Suprapubic skin (tissue), 3 donors: ENCODE measurements at regions not wholly inside any gene's neighbourhood (a gene's known extent, or its start where the extent isn't known, plus 50 kb on each side); places are given as distances from the start of the nearest gene placed in this dataset.

Experiments used
- CTCF ChIP-seq, 2 donors: fragments of 200-600 bp in 1 of 2; fragments of 450-650 bp in 1 of 2; sonication (generic) in 1 of 2; IDR thresholded peaks; one replicate each; pipeline ENCODE4 v1.5.1; 2016 to 2019; ENCODE audit warnings: antibody characterized with exemption in 2 of 2, mild to moderate bottlenecking in 1 of 2, moderate library complexity in 1 of 2
- POLR2AphosphoS5 ChIP-seq, 3 donors: sonication (generic); formaldehyde crosslinking; IDR thresholded peaks; one replicate each; pipeline ENCODE4 v1.6.1; 2017; ENCODE audit warnings: antibody characterized with exemption in 3 of 3

DNA sequence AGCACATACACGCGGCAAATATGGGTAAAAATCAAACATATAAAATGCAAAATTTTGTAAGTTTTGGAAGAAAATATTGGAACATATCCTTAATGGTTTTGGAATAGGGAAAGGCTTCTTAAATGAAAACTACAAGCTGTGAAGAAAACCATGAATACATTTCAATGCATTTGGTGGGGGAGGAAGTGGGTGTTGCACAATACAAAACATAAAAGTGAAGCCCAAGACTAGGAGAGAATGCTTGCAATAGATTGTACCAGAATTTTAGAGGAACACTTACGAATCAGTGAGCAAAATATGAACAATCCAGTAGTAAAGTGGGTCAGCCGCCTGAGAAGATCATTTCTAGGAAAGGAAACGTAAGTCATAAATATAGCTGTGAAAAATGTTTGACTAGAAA, 322.6 kb upstream of the MKI67 start:
- no peak for TF ChIP-seq CTCF (IDR thresholded peaks at IDR 0.05)
- TF ChIP-seq POLR2AphosphoS5 (IDR thresholded peaks at IDR 0.05), result no peak
